Liver (tissue), 3 donors: ENCODE measurements at regions not wholly inside any gene's neighbourhood (a gene's known extent, or its start where the extent isn't known, plus 50 kb on each side); places are given as distances from the start of the nearest gene placed in this dataset.

Experiments
- CTCF ChIP-seq: fragments of 150-350 bp; IDR thresholded peaks from 2 replicates; pipeline ENCODE4 v1.5.1; 2017; ENCODE audit warnings: improper control_type of control experiment, low read depth, low read length; ENCODE audit not compliant: missing input control
- HNF4A ChIP-seq, 2 donors: conservative IDR thresholded peaks; 2 replicates each; pipeline ENCODE4 v1.6.1; 2016; ENCODE audit warnings: antibody characterized with exemption in 2 of 2, mild to moderate bottlenecking in 2 of 2
- JUND ChIP-seq, 2 donors: IDR thresholded peaks; 2 replicates each; pipeline ENCODE4 v1.6.1; 2016; ENCODE audit warnings: antibody characterized with exemption in 2 of 2
- MAX ChIP-seq: IDR thresholded peaks from 2 replicates; pipeline ENCODE4 v1.6.1; 2016; ENCODE audit warnings: antibody characterized with exemption
- NR2F2 ChIP-seq: IDR thresholded peaks from 2 replicates; pipeline ENCODE4 v1.6.1; 2016; ENCODE audit warnings: antibody characterized with exemption
- RAD21 ChIP-seq, 2 donors: IDR thresholded peaks; 2 replicates each; pipeline ENCODE4 v1.6.1; 2016; ENCODE audit warnings: antibody characterized with exemption in 2 of 2, mild to moderate bottlenecking in 2 of 2
- REST ChIP-seq: IDR thresholded peaks from 2 replicates; pipeline ENCODE4 v1.6.1; 2016; ENCODE audit warnings: antibody characterized with exemption, mild to moderate bottlenecking
- RXRA ChIP-seq, 2 donors: IDR thresholded peaks; 2 replicates each; pipeline ENCODE4 v1.6.1; 2017 to 2018; ENCODE audit warnings: antibody characterized with exemption in 2 of 2, mild to moderate bottlenecking in 1 of 2
- SP1 ChIP-seq: IDR thresholded peaks from 2 replicates; pipeline ENCODE4 v1.6.1; 2018; ENCODE audit warnings: antibody characterized with exemption, mild to moderate bottlenecking
- TAF1 ChIP-seq: conservative IDR thresholded peaks from 2 replicates; pipeline ENCODE4 v1.6.1; 2016; ENCODE audit warnings: antibody characterized with exemption, mild to moderate bottlenecking
- YY1 ChIP-seq: IDR thresholded peaks from 2 replicates; pipeline ENCODE4 v1.6.1; 2016; ENCODE audit warnings: antibody characterized with exemption, mild to moderate bottlenecking
- ZBTB33 ChIP-seq: IDR thresholded peaks from 2 replicates; pipeline ENCODE4 v1.6.1; 2016; ENCODE audit warnings: antibody characterized with exemption
- donor health status: healthy.
- donor health status: healthy.

- no peak for TF ChIP-seq RAD21 (IDR thresholded peaks at IDR 0.05)
- no peak for TF ChIP-seq CTCF
- no peak for TF ChIP-seq JUND (IDR thresholded peaks at IDR 0.05)
- TF ChIP-seq MAX = no peak
- no peak for TF ChIP-seq TAF1
- TF ChIP-seq YY1 = no peak
- TF ChIP-seq SP1 = no peak
- TF ChIP-seq NR2F2 = no peak
- TF ChIP-seq RXRA (IDR thresholded peaks at IDR 0.05) = no peak
- no peak for TF ChIP-seq HNF4A (conservative IDR thresholded peaks at IDR 0.05)
- no peak for TF ChIP-seq REST
- TF ChIP-seq ZBTB33 = no peak
Measured at GRCh38 chr2:138277062-138277461, 224.5 kb upstream of the SPOPL start.
